K562 (cell line): ENCODE measurements at regions not wholly inside any gene's neighbourhood (a gene's known extent, or its start where the extent isn't known, plus 50 kb on each side); places are given as distances from the start of the nearest gene placed in this dataset.

ENCODE experiments used
- ATAC-seq: fragments of 200-7000 bp; cut with Tn5 transposase; 3 replicates; pipeline ENCODE4 v1.9.1; 2020; ENCODE audit warnings: moderate library complexity
- BruUV-seq: library from RNA; stranded (reverse); fragments of 400-500 nt; replicated peaks from 2 replicates; lab custom pipeline; 2021; lab: Mats Ljungman, UMichigan
- CTCF ChIA-PET: fragments of 300-600 bp; formaldehyde crosslinking; extraction: SDS; loops from one replicate; lab custom pipeline; 2021; ENCODE audit warnings: low intra/inter-chr PET ratio; lab: Yijun Ruan, JAX
- POLR2A ChIA-PET: fragments of 300-600, 350-650 bp; sonication (Branson Sonifier 250); formaldehyde crosslinking; extraction: SDS; loops from one replicate; lab custom pipeline; 2021; ENCODE audit warnings: antibody characterized with exemption, inconsistent platforms; lab: Yijun Ruan, JAX
- DNase-seq, 4 experiments: peaks; one replicate each; pipeline versions ENCODE4 v3.0.0 to v3.0.0-alpha.2; 2011 to 2018; ENCODE audit warnings: low spot score in 3 of 4, mixed read lengths in 3 of 4; ENCODE audit errors: extremely low read depth in 1 of 4
- FAIRE-seq: peaks from 2 replicates; lab custom pipeline; 2011; peaks lifted over from hg19 to GRCh38; lab: Jason Lieb, UNC
- H2AFZ ChIP-seq: 2 replicates; pipeline ENCODE4 v1.6.0; 2011; ENCODE audit warnings: low read depth, low read length, control low read depth, inconsistent platforms
- H3K27ac ChIP-seq: fragments of 200-600 bp; 3 replicates; pipeline ENCODE4 v1.8.0; 2011; ENCODE audit warnings: low read depth, mild to moderate bottlenecking, control low read depth, inconsistent platforms, low read length, moderate library complexity, mixed read lengths; ENCODE audit errors: extremely low read depth
- H3K27me3 ChIP-seq, 2 experiments: fragments of 300-600 bp in 1 of 2; 2 replicates in 1 of 2; 3 replicates in 1 of 2; pipeline versions ENCODE4 v1.6.0 to v1.8.0; 2011; ENCODE audit warnings: inconsistent platforms in 2 of 2, low read length in 2 of 2, mild to moderate bottlenecking in 1 of 2, mixed read lengths in 1 of 2, moderate library complexity in 1 of 2; ENCODE audit not compliant: control insufficient read depth in 2 of 2, insufficient read depth in 2 of 2
- H3K36me3 ChIP-seq: fragments of 300-600 bp; 3 replicates; pipeline ENCODE4 v1.8.0; 2011; ENCODE audit warnings: mild to moderate bottlenecking, low read length, inconsistent platforms; ENCODE audit not compliant: control insufficient read depth, insufficient read depth
- H3K4me1 ChIP-seq, 2 experiments: fragments of 200-600 bp in 1 of 2; replicated peaks in 1 of 2; 2 replicates in 1 of 2; 3 replicates in 1 of 2; pipeline versions ENCODE4 v1.5.1 to v1.8.0; 2011; ENCODE audit warnings: inconsistent platforms in 2 of 2, low read length in 2 of 2, mild to moderate bottlenecking in 1 of 2, mixed read lengths in 1 of 2, moderate library complexity in 1 of 2; ENCODE audit not compliant: control insufficient read depth in 2 of 2, insufficient read depth in 2 of 2
- H3K4me2 ChIP-seq: 2 replicates; pipeline ENCODE4 v1.6.1; 2011; ENCODE audit warnings: low read length, control low read depth, inconsistent platforms, mixed read lengths; ENCODE audit not compliant: insufficient read depth
- H3K4me3 ChIP-seq: fragments of 200-600 bp; sonication (generic), shearing (Covaris generic); 2 replicates; pipeline ENCODE4 v1.5.1; 2016; ENCODE audit warnings: control low read depth, inconsistent platforms
- H3K79me2 ChIP-seq: fragments of 200-600 bp; 3 replicates; pipeline ENCODE4 v1.8.0; 2011; ENCODE audit warnings: low read length, inconsistent platforms; ENCODE audit not compliant: control insufficient read depth, insufficient read depth
- H3K9ac ChIP-seq, 2 experiments: 2 replicates each; pipeline versions ENCODE4 v1.6.0 to v1.6.1; 2011; ENCODE audit warnings: low read depth in 2 of 2, low read length in 2 of 2, control low read depth in 1 of 2, inconsistent platforms in 1 of 2, mild to moderate bottlenecking in 1 of 2, mixed read lengths in 1 of 2; ENCODE audit not compliant: insufficient read depth in 1 of 2
- H3K9me1 ChIP-seq: one replicate; pipeline ENCODE4 v1.6.0; 2011; ENCODE audit warnings: inconsistent platforms, mild to moderate bottlenecking, low read length, moderate library complexity; ENCODE audit not compliant: control insufficient read depth, insufficient read depth
- H3K9me3 ChIP-seq: replicated peaks from 2 replicates; pipeline ENCODE4 v1.5.1; 2011; ENCODE audit warnings: low read depth, low read length, inconsistent platforms; ENCODE audit not compliant: control insufficient read depth, insufficient read depth
- H4K20me1 ChIP-seq: replicated peaks from 2 replicates; pipeline ENCODE4 v1.6.1; 2011; ENCODE audit warnings: low read length, inconsistent platforms, mixed read lengths; ENCODE audit not compliant: control insufficient read depth, insufficient read depth
- CBFA2T3 ChIP-seq: fragments of 450-650 bp; IDR thresholded peaks from 2 replicates; pipeline ENCODE4 v1.6.1; 2017
- CBX8 ChIP-seq: fragments of 200-600 bp; sonication (generic); IDR thresholded peaks from 2 replicates; pipeline ENCODE4 v1.6.1; 2012; ENCODE audit warnings: borderline replicate concordance, mixed run types, low read depth, mild to moderate bottlenecking, moderate library complexity, mixed read lengths, low read length, control low read depth, inconsistent platforms; ENCODE audit not compliant: poor library complexity, severe bottlenecking; ENCODE audit errors: extremely low read depth
- CCNT2 ChIP-seq: IDR thresholded peaks from 2 replicates; pipeline ENCODE4 v1.6.1; 2011; ENCODE audit warnings: borderline replicate concordance, low read depth, mild to moderate bottlenecking, moderate library complexity, mixed read lengths, low read length; ENCODE audit not compliant: insufficient read length; ENCODE audit errors: extremely low read depth
- CHAMP1 ChIP-seq: fragments of 450-650 bp; IDR thresholded peaks from 2 replicates; pipeline ENCODE4 v1.6.1; 2016; ENCODE audit warnings: mild to moderate bottlenecking
- DPF2 ChIP-seq: fragments of 450-650 bp; IDR thresholded peaks from 2 replicates; pipeline ENCODE4 v1.6.1; 2016
- FOSL1 ChIP-seq: fragments of 200-800 bp; sonication (Bioruptor generic); conservative IDR thresholded peaks from 2 replicates; pipeline ENCODE4 v1.6.1; 2016; ENCODE audit warnings: missing genetic modification characterization, missing compliant biosample characterization
- JUND ChIP-seq, 2 experiments: IDR thresholded peaks; 2 replicates in 1 of 2; 3 replicates in 1 of 2; pipeline ENCODE4 v1.6.1; 2011; ENCODE audit warnings: borderline replicate concordance in 2 of 2, low read depth in 2 of 2, low read length in 2 of 2, improper control_type of control experiment in 1 of 2, missing biosample characterization in 1 of 2, missing genetic modification characterization in 1 of 2, missing genetic modification reagents in 1 of 2
- KDM1A ChIP-seq, 2 experiments: fragments of 450-650 bp; IDR thresholded peaks; 2 replicates each; pipeline ENCODE4 v1.6.1; 2016; ENCODE audit warnings: mild to moderate bottlenecking in 2 of 2
- MEF2D ChIP-seq: conservative IDR thresholded peaks from 2 replicates; pipeline ENCODE4 v1.6.1; 2016; ENCODE audit warnings: low read depth, missing genetic modification characterization, missing compliant biosample characterization
- NCOR1 ChIP-seq: fragments of 450-650 bp; IDR thresholded peaks from 2 replicates; pipeline ENCODE4 v1.6.1; 2016; ENCODE audit warnings: mild to moderate bottlenecking, moderate library complexity
- POLR2G ChIP-seq: fragments of 200-400 bp; formaldehyde crosslinking; IDR thresholded peaks from 2 replicates; pipeline ENCODE4 v1.6.1; 2017; ENCODE audit warnings: low read depth, mild to moderate bottlenecking, antibody characterized with exemption, low read length, moderate library complexity
- SMARCA4 ChIP-seq: fragments of 450-650 bp; IDR thresholded peaks from 2 replicates; pipeline ENCODE4 v1.6.1; 2016
- STAT5A ChIP-seq: IDR thresholded peaks from 2 replicates; pipeline ENCODE4 v1.6.1; 2012; ENCODE audit warnings: low read length, inconsistent platforms, borderline replicate concordance
- TBP ChIP-seq: optimal IDR thresholded peaks from 2 replicates; pipeline ENCODE3; 2011; ENCODE audit warnings: low read depth, low read length, improper control_type of control experiment
- TEAD4 ChIP-seq, 2 experiments: sonication (generic) in 1 of 2; formaldehyde crosslinking in 1 of 2; IDR thresholded peaks; 2 replicates each; pipeline versions ENCODE4 v1.6.1 to v1.8.0; 2012 to 2022; ENCODE audit warnings: borderline replicate concordance in 1 of 2, inconsistent platforms in 1 of 2, low read length in 1 of 2, mild to moderate bottlenecking in 1 of 2, missing genetic modification reagents in 1 of 2
- ZEB2 ChIP-seq: fragments of 450-650 bp; IDR thresholded peaks from 2 replicates; pipeline ENCODE4 v1.6.1; 2016
- ZNF133 ChIP-seq: fragments of 250-450 bp; sonication (Bioruptor Pico); IDR thresholded peaks from 2 replicates; pipeline ENCODE4 v1.4.0; 2020; ENCODE audit warnings: mild to moderate bottlenecking
- WGBS: fragments of 100-300 bp; shearing (Covaris generic); methylation state at CpG from one replicate; pipeline ENCODE4 v1.1.6; 2016; ENCODE audit warnings: low coverage, mixed read lengths; ENCODE audit not compliant: insufficient coverage; ENCODE audit errors: missing lambda C conversion rate; 5-methylcytosine and 5-hydroxymethylcytosine counted together
- in situ Hi-C: fragments of 300-500 bp; cut with MboI; formaldehyde crosslinking; loops from 4 replicates; pipeline ENCODE4 v1.15.0; 2018; ENCODE audit warnings: inconsistent platforms, mixed read lengths
- intact Hi-C: fragments of 100-400 bp; cut with micrococcal nuclease; formaldehyde crosslinking; loops from 2 replicates; pipeline ENCODE4 v1.14.2; 2022

DNA sequence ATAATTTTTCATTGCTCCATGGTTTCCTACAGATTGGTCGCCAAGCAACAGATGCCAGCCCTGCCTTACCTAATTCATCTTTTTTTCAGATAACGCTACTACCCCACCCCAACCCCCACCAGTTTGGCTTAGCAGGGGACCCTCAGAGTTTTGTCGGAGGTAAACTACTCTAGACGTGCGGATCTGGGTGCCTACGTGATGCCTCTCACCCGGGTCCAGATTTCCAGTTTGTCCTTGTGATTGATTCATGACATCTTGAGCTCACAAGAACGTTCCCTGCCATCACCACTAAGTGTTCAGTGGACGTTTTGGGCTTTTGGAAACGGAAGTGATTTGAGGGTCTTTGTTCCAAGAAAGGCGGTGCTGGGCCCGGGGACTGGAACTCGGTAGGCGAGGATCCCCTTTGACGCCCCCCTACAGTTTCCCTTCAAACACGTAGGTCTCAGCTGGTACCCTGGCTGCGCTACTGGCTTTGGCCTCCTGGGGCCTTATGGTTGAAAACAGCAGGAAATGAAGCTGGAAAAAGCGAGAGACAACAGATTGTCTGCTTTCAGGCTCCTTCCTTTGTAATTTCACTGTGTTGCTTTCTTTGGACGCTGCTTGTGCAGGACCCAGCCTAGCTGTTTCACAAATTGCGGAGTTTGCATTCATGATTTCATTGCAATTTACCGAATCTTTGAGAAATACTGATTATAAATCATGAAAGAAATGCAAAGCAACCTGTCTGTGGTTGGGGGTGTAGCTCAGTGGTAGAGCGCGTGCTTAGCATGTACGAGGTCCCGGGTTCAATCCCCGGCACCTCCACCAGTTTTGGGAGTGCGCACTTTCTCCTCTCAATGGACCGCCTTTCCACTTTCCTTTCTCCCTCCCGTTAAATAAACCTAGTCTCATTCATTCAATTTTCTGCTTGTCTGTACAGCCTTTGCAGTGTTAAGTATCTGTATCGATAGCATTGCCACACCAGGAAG lies 81.0 kb downstream of the GPX5 start (continued):
- TF ChIP-seq TBP: peak; percentile 99

- no TSS peak for BruUV-seq
- Histone ChIP-seq H3K4me2 (peak overlapping the region; percentile 62), H3K79me2 (peaks cover 92% of the 10 kb centered on the region), H3K27ac (peak overlapping the region; percentile 56), H3K4me3 (no peak overlapping the region; the same call in 1 of the 2 replicates), H4K20me1 (no peaks in the 10 kb centered on the region), H3K27me3 (no peaks in the 10 kb centered on the region), H3K9me1 (no peaks in the 10 kb centered on the region), H3K9me3 (no peaks in the 10 kb centered on the region), H3K9ac (peak overlapping the region in 1 of 2 experiments; percentile 32; a peak in 3 of 4 replicates), H3K36me3 (peaks cover 40% of the 10 kb centered on the region; the same call in 2 of the 3 replicates), H3K4me1 (peaks cover 7 to 28% of the 10 kb centered on the region in 2 experiments; a peak in 4 of 5 replicates), H2AFZ (peak overlapping the region; percentile 10; the same call in 1 of the 2 replicates)
- POLR2A ChIA-PET: interaction anchor here (0.7 to 2.0 kb wide), 5 partner anchors 8 to 271 kb away, joined by 3 to 16 read pairs (median 3); no protein-coding TSS in a partner anchor
- peak in 2 of 4 experiments; percentile 36 to 69 for DNase-seq
- CTCF ChIA-PET: no interaction called here
- FAIRE-seq: peak; percentile 55
- peak; percentile 24 for ATAC-seq
- 1% methylated on average over 9 of the region's 9 CpGs for WGBS
- in situ Hi-C loops: no loop called here
- intact Hi-C loops: no loop called here
- TF ChIP-seq JUND (IDR thresholded peaks at IDR 0.05; ENCODE audit: borderline replicate concordance, low read depth, low read length) (peak; percentile 57), JUND (tag; IDR thresholded peaks at IDR 0.05; ENCODE audit: borderline replicate concordance, low read depth, low read length) (no peak), ZEB2 (peak; percentile 21; the same call in 1 of the 2 replicates), DPF2 (0 out of 2 replicates have a peak, but pooled peaks have one; percentile 34), FOSL1 (peak; percentile 55), MEF2D (tag) (peak; percentile 75), SMARCA4 (0 out of 2 replicates have a peak, but pooled peaks have one; percentile 40), TEAD4 (IDR thresholded peaks at IDR 0.05; ENCODE audit: low read length) (peak; percentile 48), TEAD4 (CRISPR knock-in tag; IDR thresholded peaks at IDR 0.05; ENCODE audit: borderline replicate concordance) (no peak), CCNT2 (peak; percentile 28), NCOR1 (peak; percentile 13; the same call in 1 of the 2 replicates), ZNF133 (CRISPR knock-in tag) (no peak), KDM1A (IDR thresholded peaks at IDR 0.05) (peak in 1 of 2 experiments; percentile 30; a peak in 1 of 4 replicates), CBX8 (no peak), CHAMP1 (0 out of 2 replicates have a peak, but pooled peaks have one; percentile 47), CBFA2T3 (peak; percentile 44; the same call in 1 of the 2 replicates), STAT5A (no peak), POLR2G (no peak)
Observed at GRCh38 chr6:28607990-28608389, 82.3 kb downstream of the GPX5 start.
